H9 (cell line): ENCODE measurements at regions not wholly inside any gene's neighbourhood (a gene's known extent, or its start where the extent isn't known, plus 50 kb on each side); places are given as distances from the start of the nearest gene placed in this dataset.

Experiments
- DNase-seq: peaks from one replicate; pipeline ENCODE4 v3.0.0-alpha.2; 2017
- H2AFZ ChIP-seq: one replicate; pipeline ENCODE4 v1.6.1; 2013; ENCODE audit warnings: mild to moderate bottlenecking, low read length, control low read depth, moderate library complexity
- H2AK5ac ChIP-seq: 2 replicates; pipeline ENCODE4 v1.6.1; 2013; ENCODE audit warnings: low read length, control low read depth, mixed read lengths; ENCODE audit not compliant: insufficient read length
- H2BK120ac ChIP-seq: one replicate; pipeline ENCODE4 v1.6.1; 2013; ENCODE audit warnings: low read depth, mild to moderate bottlenecking, low read length, control low read depth, inconsistent platforms; ENCODE audit not compliant: poor library complexity, severe bottlenecking
- H2BK12ac ChIP-seq: 2 replicates; pipeline ENCODE4 v1.6.1; 2013; ENCODE audit warnings: low read length, control low read depth, mixed read lengths, low read depth; ENCODE audit not compliant: insufficient read length
- H2BK15ac ChIP-seq: 2 replicates; pipeline ENCODE4 v1.6.1; 2013; ENCODE audit warnings: low read depth, low read length, control low read depth
- H2BK20ac ChIP-seq: one replicate; pipeline ENCODE4 v1.6.1; 2013; ENCODE audit warnings: low read depth, mild to moderate bottlenecking, low read length, control low read depth, inconsistent platforms; ENCODE audit not compliant: poor library complexity, severe bottlenecking
- H2BK5ac ChIP-seq: 2 replicates; pipeline ENCODE4 v1.6.1; 2013; ENCODE audit warnings: low read length, control low read depth, mixed read lengths; ENCODE audit not compliant: insufficient read length
- H3K14ac ChIP-seq: 2 replicates; pipeline ENCODE4 v1.6.1; 2013; ENCODE audit warnings: low read length, control low read depth; ENCODE audit not compliant: insufficient read depth
- H3K18ac ChIP-seq: 2 replicates; pipeline ENCODE4 v1.6.1; 2013; ENCODE audit warnings: low read depth, mild to moderate bottlenecking, mixed read lengths, low read length, control low read depth; ENCODE audit not compliant: insufficient read length
- H3K23ac ChIP-seq: 2 replicates; pipeline ENCODE4 v1.6.1; 2013; ENCODE audit warnings: low read length, control low read depth, mixed read lengths, low read depth; ENCODE audit not compliant: insufficient read length
- H3K23me2 ChIP-seq: 2 replicates; pipeline ENCODE4 v1.6.1; 2013; ENCODE audit warnings: low read depth, mild to moderate bottlenecking, mixed read lengths, low read length, control low read depth; ENCODE audit not compliant: insufficient read length, poor library complexity, severe bottlenecking
- H3K27ac ChIP-seq: 2 replicates; pipeline ENCODE4 v1.5.1; 2013; ENCODE audit warnings: low read length, control low read depth, mixed read lengths, low read depth; ENCODE audit not compliant: insufficient read length
- H3K27me3 ChIP-seq: 2 replicates; pipeline ENCODE4 v1.6.1; 2013; ENCODE audit warnings: low read length, control low read depth, inconsistent platforms; ENCODE audit not compliant: insufficient read depth
- H3K4ac ChIP-seq: 2 replicates; pipeline ENCODE4 v1.6.1; 2013; ENCODE audit warnings: low read depth, mild to moderate bottlenecking, control low read depth, inconsistent platforms, low read length, moderate library complexity
- H3K4me1 ChIP-seq: 2 replicates; pipeline ENCODE4 v1.6.1; 2013; ENCODE audit warnings: low read length, control low read depth, inconsistent platforms; ENCODE audit not compliant: insufficient read depth
- H3K4me2 ChIP-seq: 2 replicates; pipeline ENCODE4 v1.6.1; 2013; ENCODE audit warnings: low read length, control low read depth, mixed read lengths; ENCODE audit not compliant: insufficient read length, insufficient read depth
- H3K56ac ChIP-seq: 2 replicates; pipeline ENCODE4 v1.6.1; 2013; ENCODE audit warnings: low read depth, mild to moderate bottlenecking, mixed read lengths, low read length, control low read depth; ENCODE audit not compliant: insufficient read length
- H3K79me1 ChIP-seq: 2 replicates; pipeline ENCODE4 v1.6.1; 2013; ENCODE audit warnings: low read depth, mild to moderate bottlenecking, moderate library complexity, low read length, control low read depth, inconsistent platforms; ENCODE audit not compliant: insufficient read depth, poor library complexity, severe bottlenecking
- H3K79me2 ChIP-seq: 2 replicates; pipeline ENCODE4 v1.6.1; 2013; ENCODE audit warnings: low read length, control low read depth, inconsistent platforms; ENCODE audit not compliant: insufficient read depth
- H3K9ac ChIP-seq: 2 replicates; pipeline ENCODE4 v1.6.1; 2013; ENCODE audit warnings: low read length, control low read depth, mixed read lengths; ENCODE audit not compliant: insufficient read length; ENCODE audit errors: extremely low read depth
- H3K9me3 ChIP-seq: one replicate; pipeline ENCODE4 v1.6.1; 2013; ENCODE audit warnings: low read depth, low read length, inconsistent platforms; ENCODE audit not compliant: control insufficient read depth
- H3T11ph ChIP-seq: one replicate; pipeline ENCODE4 v1.6.1; 2013; ENCODE audit warnings: mild to moderate bottlenecking, low read length, control low read depth, inconsistent platforms
- H4K20me1 ChIP-seq: one replicate; pipeline ENCODE4 v1.6.1; 2013; ENCODE audit not compliant: control insufficient read depth, insufficient read length, insufficient read depth
- H4K5ac ChIP-seq: 2 replicates; pipeline ENCODE4 v1.6.1; 2013; ENCODE audit warnings: low read depth, mild to moderate bottlenecking, mixed read lengths, low read length, control low read depth; ENCODE audit not compliant: insufficient read length
- H4K8ac ChIP-seq: replicated peaks from 2 replicates; pipeline ENCODE4 v1.6.1; 2013; ENCODE audit warnings: low read length, control low read depth, mixed read lengths, low read depth; ENCODE audit not compliant: insufficient read length
- H4K91ac ChIP-seq: 2 replicates; pipeline ENCODE4 v1.6.1; 2013; ENCODE audit warnings: low read depth, mild to moderate bottlenecking, moderate library complexity, mixed read lengths, low read length, control low read depth; ENCODE audit not compliant: insufficient read length
- H3K27ac Mint-ChIP-seq, 3 experiments: 2 replicates in 2 of 3; 3 replicates in 1 of 3; pipeline ENCODE4 v1.8.0; 2020 to 2021; ENCODE audit warnings: mixed read lengths in 3 of 3, mild to moderate bottlenecking in 1 of 3, moderate library complexity in 1 of 3
- H3K27me3 Mint-ChIP-seq: 2 replicates; pipeline ENCODE4 v1.8.0; 2021; ENCODE audit warnings: low read depth, mild to moderate bottlenecking, moderate library complexity, mixed read lengths
- H3K36me3 Mint-ChIP-seq, 3 experiments: 2 replicates in 2 of 3; 3 replicates in 1 of 3; pipeline ENCODE4 v1.8.0; 2020 to 2021; ENCODE audit warnings: low read depth in 3 of 3, mixed read lengths in 3 of 3; ENCODE audit not compliant: insufficient read depth in 1 of 3
- H3K4me1 Mint-ChIP-seq, 2 experiments: 2 replicates each; pipeline ENCODE4 v1.8.0; 2020; ENCODE audit warnings: mixed read lengths in 2 of 2
- H3K4me3 Mint-ChIP-seq, 2 experiments: 2 replicates in 1 of 2; 3 replicates in 1 of 2; pipeline ENCODE4 v1.8.0; 2020 to 2021; ENCODE audit warnings: mild to moderate bottlenecking in 2 of 2, mixed read lengths in 2 of 2, moderate library complexity in 1 of 2
- H3K9me3 Mint-ChIP-seq, 2 experiments: 2 replicates in 1 of 2; 3 replicates in 1 of 2; pipeline ENCODE4 v1.8.0; 2020; ENCODE audit warnings: mild to moderate bottlenecking in 2 of 2, mixed read lengths in 2 of 2, moderate library complexity in 1 of 2
- CTCF ChIP-seq: fragments of 200-600 bp; sonication (generic); conservative IDR thresholded peaks from 3 replicates; pipeline ENCODE4 v1.8.0; 2021; ENCODE audit warnings: antibody characterized with exemption, mild to moderate bottlenecking
- WGBS: extraction: QIAGEN DNeasy Blood & Tissue Kit; methylation state at CpG from one replicate; pipeline ENCODE4 v1.1.7; 2013; ENCODE audit warnings: missing lambda C conversion rate, low lambda C conversion rate, mixed read lengths; ENCODE audit not compliant: insufficient read length; ENCODE audit errors: extremely low coverage; 5-methylcytosine and 5-hydroxymethylcytosine counted together

GRCh38 chr10:125263551-125263950 is 103.2 kb upstream of the CTBP2 start:
- Histone ChIP-seq H3K4ac (no peak overlapping the region), H3K56ac (no peak overlapping the region), H4K20me1 (no peaks in the 10 kb centered on the region), H3K9me3 (no peaks in the 10 kb centered on the region), H2AFZ (no peak overlapping the region), H3T11ph (no peak overlapping the region), H4K8ac (no peak overlapping the region), H3K4me1 (no peaks in the 10 kb centered on the region), H3K9ac (no peak overlapping the region), H2BK5ac (no peak overlapping the region), H4K91ac (no peak overlapping the region), H3K18ac (no peak overlapping the region), H3K23ac (no peak overlapping the region), H2BK15ac (no peak overlapping the region), H3K4me2 (no peak overlapping the region), H3K79me2 (no peaks in the 10 kb centered on the region), H2BK20ac (no peak overlapping the region), H4K5ac (no peak overlapping the region), H3K14ac (no peak overlapping the region; the same call in 1 of the 2 replicates), H3K23me2 (no peaks in the 10 kb centered on the region), H2BK12ac (no peak overlapping the region), H2BK120ac (no peak overlapping the region), H3K27me3 (no peaks in the 10 kb centered on the region), H3K27ac (no peak overlapping the region), H2AK5ac (no peak overlapping the region), H3K79me1 (no peaks in the 10 kb centered on the region)
- H3K27me3 Mint-ChIP-seq: peaks cover 4% of the 10 kb centered on the region
- H3K4me3 Mint-ChIP-seq: no peak overlapping the region
- no peak for TF ChIP-seq CTCF
- no peak overlapping the region for H3K27ac Mint-ChIP-seq
- no CpG with 5 or more reads among the region's 7 CpGs for WGBS
- H3K36me3 Mint-ChIP-seq: no peaks in the 10 kb centered on the region
- no peaks in the 10 kb centered on the region; a peak in 1 of 5 replicates for H3K9me3 Mint-ChIP-seq
- H3K4me1 Mint-ChIP-seq: peaks cover 1 to 2% of the 10 kb centered on the region in 2 experiments; a peak in 3 of 4 replicates
- no peak for DNase-seq
